CD1c-positive myeloid dendritic cell (primary cell): ENCODE measurements at regions not wholly inside any gene's neighbourhood (a gene's known extent, or its start where the extent isn't known, plus 50 kb on each side); places are given as distances from the start of the nearest gene placed in this dataset.

ENCODE experiments used
- DNase-seq: peaks from one replicate; pipeline ENCODE4 v3.0.0-alpha.2; 2016; ENCODE audit errors: extremely low spot score

DNA sequence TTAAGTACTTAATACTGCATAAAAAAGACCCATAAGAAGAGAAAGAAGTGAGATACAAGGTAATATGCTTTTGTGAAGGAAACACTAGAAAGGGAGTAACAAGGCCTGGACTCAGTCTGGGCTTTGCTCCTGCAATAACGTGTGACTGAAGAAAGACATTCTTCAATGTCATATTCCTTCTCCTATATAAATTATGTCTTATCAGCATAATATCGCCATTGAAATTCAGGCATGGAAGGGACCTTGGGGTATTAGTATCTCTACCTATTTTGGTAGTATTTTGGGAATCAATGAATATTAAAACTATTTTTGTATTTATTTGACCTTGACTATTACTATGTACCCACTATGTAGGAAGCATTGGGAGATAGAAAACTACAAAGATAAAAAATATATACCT lies 62.2 kb upstream of the GIMD1 start:
- DNase-seq, result no peak

DNA sequence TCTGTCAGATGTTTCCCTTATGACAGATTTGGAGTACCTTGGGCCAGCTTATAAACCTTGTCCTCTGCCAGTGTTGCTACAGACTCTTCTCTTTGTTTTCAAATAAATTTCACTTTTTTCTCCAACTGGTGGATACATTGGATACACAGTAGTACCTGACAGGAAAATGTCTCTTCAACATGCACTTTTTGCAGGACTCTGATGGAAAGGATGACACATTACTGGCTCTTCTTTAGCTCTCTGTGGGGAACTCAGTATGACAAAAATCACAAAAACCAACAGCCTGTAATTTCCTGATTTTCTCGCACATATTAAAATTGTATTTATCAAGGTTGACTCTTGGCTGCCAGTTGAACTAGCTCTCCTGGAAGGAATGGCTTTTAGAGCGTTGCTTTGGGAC lies 61.3 kb upstream of the GIMD1 start:
- no peak for DNase-seq

DNA sequence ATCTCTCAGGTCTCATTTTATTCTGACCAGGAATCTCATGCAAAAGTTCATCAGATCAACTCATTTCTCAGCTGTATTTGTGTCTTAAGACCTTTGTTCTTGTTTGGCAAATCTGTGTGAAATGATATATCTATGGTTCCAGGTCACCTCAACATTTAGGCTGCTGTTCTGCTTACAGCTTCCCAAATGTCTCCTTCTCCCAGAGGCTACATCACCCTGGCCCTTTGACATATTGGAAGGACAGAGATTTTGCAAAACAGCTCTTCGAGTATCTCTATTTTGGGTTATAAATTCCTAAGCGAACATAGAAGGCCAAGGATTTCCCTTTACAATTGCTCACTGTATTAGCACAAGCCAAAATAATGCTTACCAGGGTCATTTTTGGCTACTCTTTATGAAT lies 57.5 kb upstream of the GIMD1 start:
- no peak for DNase-seq

DNA sequence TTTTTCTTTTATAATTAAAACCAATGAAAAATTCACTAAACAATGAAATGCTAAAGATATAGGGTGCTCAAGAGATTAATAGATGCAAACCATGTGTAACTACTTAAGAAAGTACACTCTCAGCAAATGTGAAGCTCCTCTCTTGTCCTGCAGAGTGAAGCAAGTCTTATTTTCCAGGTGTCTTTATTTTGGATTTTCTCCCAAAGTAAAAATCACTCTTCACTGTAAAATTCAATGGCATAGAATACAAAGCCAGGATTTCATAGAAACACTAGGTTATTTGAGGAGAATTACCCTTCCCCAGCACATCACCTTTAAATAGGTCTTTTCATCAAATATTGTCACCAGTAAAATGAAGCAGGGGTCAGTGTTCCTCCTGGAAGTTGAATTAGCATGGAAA lies 57.0 kb upstream of the GIMD1 start:
- no peak for DNase-seq

DNA sequence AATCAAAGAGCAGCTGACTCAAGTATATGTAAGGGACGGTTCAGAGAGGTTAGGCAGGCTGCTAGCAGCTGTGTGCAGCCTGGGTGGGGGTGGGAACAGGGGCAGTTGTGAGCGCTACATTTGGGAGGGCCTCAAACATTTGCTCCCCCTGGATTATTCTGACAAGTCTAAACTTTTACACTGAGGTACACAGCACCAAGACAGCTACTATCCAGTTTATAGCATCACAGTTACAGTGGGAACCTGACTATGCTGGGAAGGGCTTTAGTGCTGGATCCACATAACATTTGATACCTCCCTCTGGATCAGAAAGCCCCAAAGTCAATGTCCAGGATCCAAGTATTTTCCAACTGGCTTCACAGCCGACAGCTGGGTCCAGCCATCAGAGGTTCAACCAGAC lies 55.8 kb upstream of the GIMD1 start:
- DNase-seq, result no peak

DNA sequence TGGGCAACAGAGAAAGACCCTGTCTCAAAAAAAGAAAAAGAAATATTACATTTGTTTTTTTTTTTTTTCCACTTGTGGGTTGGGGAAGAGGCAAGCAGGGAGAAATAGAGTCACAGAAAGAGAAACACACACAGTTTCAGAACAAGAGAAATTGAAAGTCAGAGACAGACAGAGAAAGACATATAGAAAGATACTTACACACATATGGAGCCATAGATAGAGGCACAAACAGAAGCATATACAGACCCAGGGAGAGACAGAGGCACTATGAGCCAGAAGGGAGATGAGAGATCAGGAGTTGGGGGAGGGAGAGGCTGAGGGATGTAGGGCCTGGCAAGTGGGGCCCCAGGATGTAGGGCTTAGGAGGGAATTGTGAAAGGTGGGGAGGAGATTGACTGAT lies 55.2 kb upstream of the GIMD1 start:
- DNase-seq, result no peak

DNA sequence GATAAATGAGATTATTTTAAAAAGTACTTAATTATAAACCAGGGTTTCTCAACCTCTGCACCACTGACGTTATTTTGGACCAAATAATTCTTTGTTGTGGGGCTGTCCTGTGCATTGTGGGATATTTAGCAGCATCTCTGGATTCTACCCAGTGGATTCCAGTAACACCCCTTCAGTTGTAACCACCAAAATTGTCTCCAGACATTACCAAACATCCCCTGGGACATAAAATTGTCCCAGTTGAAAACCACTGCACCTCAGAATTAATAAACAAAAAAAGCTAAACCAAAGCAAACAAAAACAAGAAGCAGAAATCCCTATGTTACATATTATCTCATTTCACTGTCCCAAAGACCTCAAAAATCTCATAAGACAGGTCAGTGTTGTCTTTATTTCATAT lies 54.2 kb upstream of the GIMD1 start:
- no peak for DNase-seq

DNA sequence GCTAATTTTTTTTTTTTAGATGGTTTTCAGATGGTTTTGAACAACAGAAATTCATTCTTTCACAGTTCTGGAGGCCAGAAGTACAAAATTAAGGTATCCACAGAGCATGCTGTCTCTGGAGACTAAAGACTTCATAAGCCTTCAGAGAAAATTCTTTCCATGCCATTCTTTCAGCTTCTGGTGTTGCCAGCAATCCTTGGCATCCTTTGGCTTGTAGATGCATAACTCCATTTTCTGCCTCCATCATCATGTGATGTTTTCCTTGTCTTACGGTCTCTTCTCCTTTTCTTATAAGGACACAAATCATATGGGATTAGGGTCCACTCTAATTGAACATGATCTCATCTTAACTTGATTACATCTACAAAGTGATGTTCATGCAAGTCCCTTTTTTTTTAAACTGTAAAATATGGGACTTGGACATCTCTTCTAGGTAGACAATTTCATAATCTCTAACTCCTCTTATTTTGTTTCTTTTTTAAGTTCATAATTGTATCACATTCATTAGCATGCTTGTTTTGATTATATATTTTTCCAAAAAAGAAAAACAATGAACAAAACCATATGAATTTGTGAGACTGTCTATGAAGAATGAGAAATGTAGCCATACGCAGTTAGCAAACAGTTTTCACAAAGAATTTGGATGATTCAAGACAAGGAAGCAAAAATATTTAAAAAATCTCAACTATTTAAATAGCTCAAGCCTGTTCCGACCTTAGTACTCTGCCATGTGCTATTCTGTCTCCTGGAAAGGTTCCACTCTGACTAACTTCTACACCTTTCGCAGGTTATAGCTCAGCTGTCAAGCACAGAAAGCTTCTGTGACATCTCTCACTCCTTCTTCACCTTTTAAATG lies 53.1 kb upstream of the GIMD1 start:
- DNase-seq, result no peak

DNA sequence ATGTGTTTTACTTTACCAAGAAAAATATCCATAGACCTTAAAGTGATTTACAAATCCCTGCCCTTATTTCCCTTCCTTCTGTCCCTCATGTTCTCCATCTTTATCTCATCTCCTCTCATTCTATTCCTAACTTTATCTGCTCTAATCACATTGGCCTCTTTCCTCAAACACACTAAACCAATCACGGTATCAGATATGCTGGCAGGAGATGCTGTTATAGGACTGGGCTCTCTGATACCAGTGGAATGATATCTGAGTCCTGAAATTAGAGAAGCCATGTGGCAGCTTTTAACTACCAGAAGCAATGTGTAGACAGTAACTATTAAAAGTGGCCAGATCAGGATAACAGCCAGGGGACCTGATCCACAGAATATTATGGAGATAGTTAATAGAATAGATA lies 49.9 kb upstream of the GIMD1 start:
- DNase-seq, result no peak
